Astrocyte (in vitro differentiated cells and primary cell): ENCODE measurements at regions not wholly inside any gene's neighbourhood (a gene's known extent, or its start where the extent isn't known, plus 50 kb on each side); places are given as distances from the start of the nearest gene placed in this dataset.

ENCODE experiments used
- DNase-seq: peaks from one replicate; pipeline ENCODE4 v3.0.0-alpha.2; 2010; ENCODE audit warnings: low read depth
- FAIRE-seq: peaks from 2 replicates; lab custom pipeline; 2011; peaks lifted over from hg19 to GRCh38; lab: Jason Lieb, UNC
- H2AFZ ChIP-seq: 2 replicates; pipeline ENCODE4 v1.6.0; 2012; ENCODE audit warnings: low read depth, low read length, inconsistent platforms
- H3K27ac ChIP-seq: 2 replicates; pipeline ENCODE4 v1.5.1; 2011; ENCODE audit warnings: low read depth, low read length, inconsistent platforms
- H3K27me3 ChIP-seq: 2 replicates; pipeline ENCODE4 v1.6.0; 2011; ENCODE audit warnings: low read length, inconsistent platforms; ENCODE audit not compliant: insufficient read depth
- H3K36me3 ChIP-seq: 2 replicates; pipeline ENCODE4 v1.5.1; 2011; ENCODE audit warnings: low read length, inconsistent platforms; ENCODE audit not compliant: insufficient read depth
- H3K4me1 ChIP-seq: 2 replicates; pipeline ENCODE4 v1.5.1; 2011; ENCODE audit warnings: low read length, inconsistent platforms; ENCODE audit not compliant: insufficient read depth
- H3K4me2 ChIP-seq: 2 replicates; pipeline ENCODE4 v1.6.0; 2012; ENCODE audit warnings: low read length, inconsistent platforms
- H3K4me3 ChIP-seq: 2 replicates; pipeline ENCODE4 v1.5.1; 2011; ENCODE audit warnings: low read depth, mild to moderate bottlenecking, low read length, inconsistent platforms; ENCODE audit not compliant: insufficient read depth
- H3K79me2 ChIP-seq: 2 replicates; pipeline ENCODE4 v1.6.0; 2012; ENCODE audit warnings: mild to moderate bottlenecking, low read length, inconsistent platforms; ENCODE audit not compliant: insufficient read depth
- H3K9ac ChIP-seq: 2 replicates; pipeline ENCODE4 v1.6.0; 2012; ENCODE audit warnings: mild to moderate bottlenecking, low read length, inconsistent platforms
- H3K9me3 ChIP-seq: 2 replicates; pipeline ENCODE4 v1.5.1; 2012; ENCODE audit warnings: low read depth, mild to moderate bottlenecking, low read length, inconsistent platforms; ENCODE audit not compliant: insufficient read depth
- H4K20me1 ChIP-seq: 2 replicates; pipeline ENCODE4 v1.6.0; 2012; ENCODE audit warnings: low read length, inconsistent platforms; ENCODE audit not compliant: insufficient read depth
- H3K27ac Mint-ChIP-seq: one replicate; pipeline ENCODE4 v1.8.0; 2021; ENCODE audit warnings: mild to moderate bottlenecking, mixed read lengths; ENCODE audit not compliant: unreplicated experiment
- H3K27me3 Mint-ChIP-seq: one replicate; pipeline ENCODE4 v1.8.0; 2021; ENCODE audit warnings: low read depth, mixed read lengths; ENCODE audit not compliant: unreplicated experiment
- H3K36me3 Mint-ChIP-seq: one replicate; pipeline ENCODE4 v1.8.0; 2021; ENCODE audit warnings: low read depth, mixed read lengths; ENCODE audit not compliant: unreplicated experiment
- H3K4me1 Mint-ChIP-seq: one replicate; pipeline ENCODE4 v1.8.0; 2021; ENCODE audit warnings: low read depth, mixed read lengths; ENCODE audit not compliant: unreplicated experiment
- H3K4me3 Mint-ChIP-seq: one replicate; pipeline ENCODE4 v1.8.0; 2021; ENCODE audit warnings: mild to moderate bottlenecking, moderate library complexity, mixed read lengths; ENCODE audit not compliant: unreplicated experiment
- H3K9me3 Mint-ChIP-seq: one replicate; pipeline ENCODE4 v1.8.0; 2021; ENCODE audit warnings: mild to moderate bottlenecking, mixed read lengths; ENCODE audit not compliant: unreplicated experiment
- CTCF ChIP-seq: IDR thresholded peaks from 2 replicates; pipeline ENCODE4 v1.5.1; 2011; ENCODE audit warnings: low read depth, mild to moderate bottlenecking, inconsistent platforms, low read length, moderate library complexity; ENCODE audit not compliant: insufficient read depth
- EZH2 ChIP-seq: IDR thresholded peaks from 2 replicates; pipeline ENCODE4 v1.6.1; 2012; ENCODE audit warnings: mild to moderate bottlenecking, low read length, inconsistent platforms; ENCODE audit not compliant: insufficient read depth

GRCh38 chr6:119686240-119686639 is 336.7 kb upstream of the MAN1A1 start:
- Histone ChIP-seq H4K20me1 (no peaks in the 10 kb centered on the region), H2AFZ (no peak overlapping the region), H3K4me2 (no peak overlapping the region), H3K79me2 (no peaks in the 10 kb centered on the region), H3K4me3 (no peak overlapping the region), H3K4me1 (no peaks in the 10 kb centered on the region), H3K36me3 (no peaks in the 10 kb centered on the region), H3K27me3 (no peaks in the 10 kb centered on the region), H3K27ac (no peak overlapping the region), H3K9me3 (no peaks in the 10 kb centered on the region), H3K9ac (no peak overlapping the region)
- FAIRE-seq (no peak), DNase-seq (no peak)
- H3K27ac Mint-ChIP-seq: no peak overlapping the region
- peaks cover 2% of the 10 kb centered on the region for H3K4me1 Mint-ChIP-seq
- peaks cover 2% of the 10 kb centered on the region for H3K9me3 Mint-ChIP-seq
- TF ChIP-seq CTCF (no peak), EZH2 (no peak)
- no peaks in the 10 kb centered on the region for H3K36me3 Mint-ChIP-seq
- H3K4me3 Mint-ChIP-seq: no peak overlapping the region
- no peaks in the 10 kb centered on the region for H3K27me3 Mint-ChIP-seq

GRCh38 chr6:119683671-119684070 is 334.1 kb upstream of the MAN1A1 start:
- no peak for TF ChIP-seq EZH2
- no peak for TF ChIP-seq CTCF
- Mint-ChIP-seq H3K9me3 (no peaks in the 10 kb centered on the region), H3K36me3 (no peaks in the 10 kb centered on the region), H3K4me3 (no peak overlapping the region), H3K4me1 (no peaks in the 10 kb centered on the region), H3K27ac (no peak overlapping the region), H3K27me3 (no peaks in the 10 kb centered on the region)
- DNase-seq (no peak), FAIRE-seq (no peak)
- no peaks in the 10 kb centered on the region for H3K79me2 ChIP-seq
- no peaks in the 10 kb centered on the region for H3K9me3 ChIP-seq
- no peak overlapping the region for H3K4me2 ChIP-seq
- H3K9ac ChIP-seq: no peak overlapping the region
- H4K20me1 ChIP-seq: no peaks in the 10 kb centered on the region
- H2AFZ ChIP-seq: no peak overlapping the region
- no peaks in the 10 kb centered on the region for H3K36me3 ChIP-seq
- H3K27ac ChIP-seq: no peak overlapping the region
- no peaks in the 10 kb centered on the region for H3K27me3 ChIP-seq
- no peaks in the 10 kb centered on the region for H3K4me1 ChIP-seq
- no peak overlapping the region for H3K4me3 ChIP-seq

- Mint-ChIP-seq H3K27me3 (no peaks in the 10 kb centered on the region), H3K9me3 (no peaks in the 10 kb centered on the region), H3K27ac (no peak overlapping the region), H3K36me3 (no peaks in the 10 kb centered on the region), H3K4me1 (no peaks in the 10 kb centered on the region), H3K4me3 (no peak overlapping the region)
- H3K79me2 ChIP-seq: no peaks in the 10 kb centered on the region
- no peak overlapping the region for H3K27ac ChIP-seq
- DNase-seq (no peak), FAIRE-seq (no peak)
- no peaks in the 10 kb centered on the region for H3K4me1 ChIP-seq
- H2AFZ ChIP-seq: no peak overlapping the region
- H3K36me3 ChIP-seq: no peaks in the 10 kb centered on the region
- TF ChIP-seq CTCF: no peak
- no peak for TF ChIP-seq EZH2
- H3K9me3 ChIP-seq: no peaks in the 10 kb centered on the region
- H3K4me2 ChIP-seq: no peak overlapping the region
- no peak overlapping the region for H3K9ac ChIP-seq
- H4K20me1 ChIP-seq: no peaks in the 10 kb centered on the region
- no peaks in the 10 kb centered on the region for H3K27me3 ChIP-seq
- no peak overlapping the region for H3K4me3 ChIP-seq
These were observed 333.5 kb upstream of the MAN1A1 start for GRCh38 chr6:119683031-119683430.
